Stimulated activated naive CD4-positive, alpha-beta T cell (primary cell): ENCODE measurements at regions not wholly inside any gene's neighbourhood (a gene's known extent, or its start where the extent isn't known, plus 50 kb on each side); places are given as distances from the start of the nearest gene placed in this dataset.
A peak's percentile ranks its signal among the peaks of the same experiment; 100 is the strongest.

ENCODE experiments used
- DNase-seq, 6 experiments: peaks; one replicate each; lab custom pipeline; 2025; lab: John Stamatoyannopoulos, UW

DNA sequence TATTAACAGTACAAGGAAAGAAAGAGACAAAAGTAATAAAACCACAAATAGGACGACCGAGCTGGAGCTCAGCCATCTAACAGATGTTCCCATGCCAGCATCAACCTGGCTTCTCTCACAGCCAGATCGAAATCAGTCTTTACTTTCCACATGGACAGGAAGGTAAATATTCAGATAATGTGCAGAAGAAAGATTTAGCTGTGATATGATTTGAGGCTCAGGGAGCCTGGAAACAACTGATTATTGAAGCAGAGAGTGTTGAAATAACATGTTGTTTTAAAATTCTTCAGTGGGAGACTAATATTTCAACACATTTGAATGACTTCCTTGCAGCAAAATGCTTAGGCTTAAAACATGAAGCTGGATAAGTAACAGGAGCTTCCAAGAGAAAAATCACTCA, 546.8 kb downstream of the ETS1 start:
- no peak for DNase-seq

DNA sequence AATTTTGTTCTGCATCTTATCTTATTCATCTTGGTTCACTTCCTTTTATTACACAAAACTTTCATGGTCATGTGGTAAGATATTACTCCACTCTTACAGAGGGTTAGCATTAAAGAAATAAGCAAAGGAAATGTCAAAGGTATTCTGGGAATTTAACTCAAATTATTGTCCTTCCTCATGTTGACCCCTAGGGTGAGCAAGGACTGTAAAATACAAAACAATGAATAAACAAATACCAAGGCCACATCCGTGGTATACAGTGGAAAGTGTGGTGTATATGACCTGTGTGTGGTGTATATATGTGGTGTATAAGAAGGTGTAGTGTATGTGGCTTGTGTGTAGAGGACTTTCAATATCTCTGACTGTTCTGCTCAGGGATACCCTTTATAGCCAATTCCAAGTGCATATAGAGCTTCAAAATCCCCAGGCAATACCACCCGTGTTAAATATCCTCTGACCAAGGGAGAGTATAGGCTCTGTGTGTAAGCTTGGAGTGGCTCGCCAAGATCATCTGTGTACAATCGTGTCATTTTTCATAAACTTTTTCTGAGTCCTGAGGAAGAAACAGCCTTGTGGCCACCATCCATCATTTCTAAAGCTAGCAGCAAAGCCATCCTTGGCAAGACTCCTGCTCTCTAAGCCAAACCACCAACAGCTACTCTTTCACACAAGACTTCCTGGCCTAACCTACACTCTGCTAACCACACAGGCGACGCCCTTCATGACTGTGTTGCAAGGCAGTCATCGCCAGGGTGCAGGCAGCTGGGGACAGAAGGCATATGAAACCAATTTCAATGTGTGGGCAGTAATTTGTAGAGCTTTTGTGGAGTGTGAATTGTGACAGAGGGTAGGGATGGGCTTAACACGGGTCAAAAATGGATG, 548.0 kb downstream of the ETS1 start:
- DNase-seq, result peak; percentile 21 to 78 (median 58)

- no peak for DNase-seq
Measured at GRCh38 chr11:128036556-128037093, 550.7 kb downstream of the ETS1 start.

DNA sequence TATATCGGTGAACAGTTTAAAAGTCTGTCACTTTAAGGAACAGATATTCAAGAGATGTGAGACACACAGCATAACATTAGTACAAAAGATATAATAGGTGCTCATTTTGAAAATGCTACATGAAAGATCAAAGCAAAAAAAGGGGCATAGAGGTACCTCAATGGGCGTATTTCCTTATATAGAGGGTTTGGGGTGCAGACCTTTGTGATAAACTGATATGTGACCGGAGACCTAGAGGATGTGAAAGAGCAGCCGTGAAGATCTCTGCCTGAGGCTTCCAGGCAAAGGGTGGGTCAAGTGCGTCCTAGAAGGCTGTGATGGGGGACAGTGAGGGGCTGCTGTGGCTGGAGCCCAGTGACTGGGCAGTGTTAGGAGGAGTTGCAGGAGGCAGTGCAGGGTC, 551.4 kb downstream of the ETS1 start:
- DNase-seq, result no peak

- peak; percentile 25 to 77 (median 58) for DNase-seq
Measured at GRCh38 chr11:128031538-128032134, 555.7 kb downstream of the ETS1 start.

GRCh38 chr11:128029219-128029722, 558.1 kb downstream of the ETS1 start:
- DNase-seq, result no peak

DNA sequence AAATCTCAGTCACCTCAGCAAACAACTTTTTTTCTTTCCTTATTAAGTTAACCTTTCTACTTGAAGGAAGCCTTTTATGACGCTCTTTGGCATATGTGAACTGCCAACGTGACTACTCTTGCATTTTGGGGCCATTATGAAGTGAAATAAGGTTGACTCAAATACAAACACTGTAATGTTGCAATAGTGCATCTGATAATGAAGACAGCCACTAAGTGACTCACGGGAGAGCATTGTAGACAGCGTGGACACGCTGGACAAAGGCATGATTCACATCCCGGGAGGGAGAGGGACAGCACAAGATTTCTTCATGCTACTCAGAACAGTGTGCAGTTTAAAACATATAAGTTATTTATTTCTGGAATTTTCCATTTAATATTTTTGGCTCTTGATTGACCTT, 560.8 kb downstream of the ETS1 start:
- no peak for DNase-seq

DNA sequence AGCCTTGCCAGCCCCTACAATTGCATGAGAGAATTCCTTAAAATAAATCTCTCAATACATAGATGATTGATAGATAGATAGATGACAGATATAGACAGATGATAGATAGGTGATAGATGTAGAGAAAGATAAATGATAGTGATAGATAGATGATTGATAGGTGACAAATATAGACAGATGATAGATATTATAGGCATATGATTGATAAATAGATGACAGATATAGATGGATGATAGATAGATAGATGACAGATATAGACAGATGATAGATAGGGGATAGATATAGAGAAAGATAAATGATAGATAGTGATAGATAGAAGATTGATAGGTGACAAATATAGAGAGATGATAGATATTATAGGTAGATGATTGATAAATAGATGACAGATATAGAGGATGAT, 564.6 kb downstream of the ETS1 start:
- DNase-seq, result no peak

- no peak for DNase-seq
Measured at GRCh38 chr11:128022007-128022368, 565.4 kb downstream of the ETS1 start.

GRCh38 chr11:128021349-128022006, 565.9 kb downstream of the ETS1 start:
- DNase-seq, result no peak

DNA sequence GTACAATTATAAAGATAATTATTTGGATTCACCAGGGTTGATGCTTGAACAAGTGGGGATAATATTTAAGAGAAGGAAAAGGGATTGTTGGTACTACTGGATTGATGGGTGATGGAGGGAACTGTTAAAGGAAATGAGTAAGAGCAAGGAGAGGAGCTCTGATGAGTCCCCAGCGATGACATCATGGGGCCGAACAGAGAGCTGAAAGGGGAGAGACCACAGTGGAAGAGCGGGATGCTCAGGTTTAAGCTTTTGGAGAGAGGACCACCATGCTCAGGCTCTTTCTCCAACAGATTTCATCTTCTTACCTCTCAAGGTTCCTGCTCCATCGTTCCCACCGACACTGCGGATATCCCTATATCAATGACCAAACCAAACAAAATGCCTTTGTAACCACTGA, 568.7 kb downstream of the ETS1 start:
- DNase-seq, result no peak

DNA sequence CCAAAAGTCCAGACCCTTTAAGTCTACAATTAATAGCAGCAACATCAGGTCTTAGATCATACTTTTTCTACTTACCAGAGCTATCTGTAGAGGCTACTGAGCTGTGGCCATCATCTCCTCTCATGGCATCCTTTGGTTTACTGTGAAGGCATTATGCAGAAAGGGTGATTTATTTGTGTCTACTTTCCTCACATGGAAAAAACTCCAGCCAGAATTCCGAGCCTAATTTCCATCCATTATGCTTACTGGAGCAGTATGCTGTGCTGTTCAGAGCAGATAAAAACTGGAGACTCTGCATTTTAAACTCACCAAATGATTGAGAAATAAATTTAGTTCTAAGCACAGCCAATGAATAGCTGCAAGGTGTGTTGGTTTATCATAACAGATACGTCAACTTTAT, 581.8 kb downstream of the ETS1 start:
- DNase-seq, result no peak

- no peak for DNase-seq
Measured at GRCh38 chr11:127998421-127998820, 588.9 kb downstream of the ETS1 start.

DNA sequence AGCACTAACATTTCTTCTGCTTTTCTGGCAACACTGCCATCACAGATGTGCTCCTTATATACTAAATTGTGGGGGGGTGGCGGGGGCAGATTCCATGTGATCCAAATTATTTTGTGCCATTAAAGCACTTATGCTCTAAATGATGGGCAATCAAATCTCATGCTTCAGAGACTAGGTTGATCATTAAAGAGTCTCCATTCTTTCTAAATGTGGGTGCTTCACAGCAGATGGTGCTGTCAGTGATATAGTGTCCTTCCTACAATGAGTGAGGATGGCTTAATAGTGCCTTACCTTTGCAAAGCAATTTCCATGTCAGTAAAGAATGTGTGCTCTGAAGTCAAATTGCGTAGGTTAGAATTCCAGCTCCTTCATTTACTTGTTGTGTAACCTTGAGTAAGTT, 589.8 kb downstream of the ETS1 start:
- no peak for DNase-seq

GRCh38 chr11:127996825-127997224, 590.5 kb downstream of the ETS1 start:
- no peak for DNase-seq

- DNase-seq, result no peak
Measured at GRCh38 chr11:127995921-127996320, 591.4 kb downstream of the ETS1 start.

DNA sequence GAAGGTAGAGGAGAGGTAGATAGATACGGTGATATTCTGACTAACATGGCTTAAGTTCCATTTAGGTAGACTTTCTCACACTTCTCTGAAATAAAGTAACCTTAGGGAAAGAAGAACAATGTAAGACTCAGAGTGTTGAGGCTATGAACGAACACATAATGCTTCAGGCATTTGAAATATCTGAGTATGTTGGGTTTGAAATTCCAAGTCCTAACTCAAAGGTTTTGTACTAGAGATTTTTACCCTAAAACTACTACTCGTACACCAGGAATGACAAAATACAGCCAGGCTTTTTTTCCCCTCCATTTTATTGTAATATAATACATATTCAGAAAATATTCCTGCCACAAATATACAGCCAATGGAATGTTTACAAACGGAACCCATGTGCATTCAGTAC, 592.6 kb downstream of the ETS1 start:
- no peak for DNase-seq

- DNase-seq, result no peak
Measured at GRCh38 chr11:127993788-127994187, 593.6 kb downstream of the ETS1 start.

DNA sequence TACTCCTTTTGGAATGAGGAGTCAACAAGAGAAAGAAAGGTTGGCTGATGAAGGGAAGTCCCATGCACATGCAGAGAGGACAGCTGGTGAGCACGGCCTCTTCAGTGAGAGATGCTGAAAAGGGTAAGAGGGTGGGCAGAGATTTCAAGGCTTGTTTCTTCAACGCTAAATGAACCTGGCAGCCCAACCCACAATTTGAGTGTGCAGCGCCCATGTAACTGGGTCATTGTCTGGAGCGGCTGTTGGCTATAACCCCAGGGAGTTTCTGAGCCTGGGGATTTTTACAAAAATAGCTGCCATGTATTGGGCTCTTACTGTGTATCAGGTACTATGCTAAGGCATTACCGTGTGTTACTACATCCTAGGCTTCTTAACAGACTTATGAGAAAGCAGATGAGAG, 594.1 kb downstream of the ETS1 start:
- no peak for DNase-seq

DNA sequence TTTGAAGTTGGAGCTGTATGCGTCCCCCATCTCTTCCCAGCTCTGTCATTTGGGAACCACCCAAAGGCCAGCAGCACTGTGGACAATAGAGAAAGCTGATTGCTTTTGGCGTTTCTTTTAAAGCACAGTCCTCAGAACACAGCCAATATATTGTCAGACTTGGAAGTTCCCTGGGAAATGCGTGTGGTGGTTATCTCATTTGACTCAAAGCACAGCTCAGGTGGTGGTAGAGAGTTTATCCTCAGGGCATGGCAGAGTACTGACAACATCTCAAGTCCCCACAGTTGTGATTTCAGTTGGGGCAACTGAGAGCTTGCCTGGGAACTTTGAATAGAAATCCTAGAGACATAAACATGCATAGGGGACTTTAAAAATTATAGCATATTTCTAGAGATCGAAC, 601.3 kb downstream of the ETS1 start:
- DNase-seq, result no peak

GRCh38 chr11:127972816-127973215, 614.5 kb downstream of the ETS1 start:
- no peak for DNase-seq

DNA sequence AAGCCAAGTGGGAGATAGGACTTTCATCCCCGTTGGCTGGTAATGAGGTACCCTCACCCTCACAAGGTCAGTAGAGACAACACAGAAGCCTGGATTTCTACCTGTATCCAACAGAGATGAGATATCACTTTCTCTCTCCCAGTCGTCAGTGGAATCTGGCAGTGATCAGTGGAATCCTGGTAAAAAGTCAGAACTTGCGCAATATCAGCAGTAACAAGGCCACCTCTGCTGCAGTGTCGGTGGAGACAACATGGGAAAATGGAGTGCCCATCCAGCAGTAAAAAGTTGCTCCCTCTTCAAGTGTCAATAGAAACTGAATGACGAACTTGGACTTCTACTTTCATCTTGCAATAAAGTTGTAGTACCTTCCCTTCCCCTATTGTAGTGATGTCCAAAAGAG, 615.9 kb downstream of the ETS1 start:
- no peak for DNase-seq

DNA sequence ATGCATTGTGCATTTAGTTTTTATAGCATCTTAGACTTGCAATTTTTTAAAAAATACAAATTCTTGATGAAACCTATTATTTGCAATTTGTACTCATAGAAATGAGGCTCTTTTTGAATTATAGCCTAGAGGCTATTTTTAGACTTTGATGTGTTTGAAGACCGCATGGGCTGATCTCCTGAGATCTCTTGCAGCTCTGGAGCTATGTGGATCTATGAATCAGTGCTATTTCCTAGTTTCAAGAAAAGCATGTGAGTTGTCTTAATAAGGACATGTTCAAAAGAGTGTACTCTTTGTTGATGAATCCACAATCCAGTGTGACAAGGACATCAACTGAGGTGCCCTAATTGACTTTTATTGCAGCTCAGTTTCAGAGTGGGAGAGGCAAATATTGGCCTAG, 620.5 kb downstream of the ETS1 start:
- DNase-seq, result no peak
